HG03558 (cell line): ENCODE measurements at regions not wholly inside any gene's neighbourhood (a gene's known extent, or its start where the extent isn't known, plus 50 kb on each side); places are given as distances from the start of the nearest gene placed in this dataset.

Source experiments
- ATAC-seq: cut with Tn5 transposase; IDR thresholded peaks from one replicate; pipeline ENCODE4 v1.9.1; 2021; ENCODE audit warnings: moderate number of reproducible peaks; ENCODE audit not compliant: unreplicated experiment; ENCODE audit errors: extremely low read depth

- ATAC-seq, result no peak
Measured at GRCh38 chr9:1617419-1617818, 397.7 kb upstream of the SMARCA2 start.

- ATAC-seq, result no peak
Measured at GRCh38 chr9:1619915-1620710, 395.0 kb upstream of the SMARCA2 start.

GRCh38 chr9:1637401-1637800 lies 377.7 kb upstream of the SMARCA2 start:
- no peak for ATAC-seq

- ATAC-seq, result no peak
Measured at GRCh38 chr9:1639166-1639565, 376.0 kb upstream of the SMARCA2 start.

- ATAC-seq, result no peak
Measured at GRCh38 chr9:1647776-1648175, 367.4 kb upstream of the SMARCA2 start.

- no peak for ATAC-seq
Measured at GRCh38 chr9:1653282-1653681, 361.9 kb upstream of the SMARCA2 start.

- no peak for ATAC-seq
Measured at GRCh38 chr9:1658661-1659362, 356.3 kb upstream of the SMARCA2 start.

GRCh38 chr9:1659363-1659690 lies 355.8 kb upstream of the SMARCA2 start:
- ATAC-seq, result no peak

GRCh38 chr9:1668441-1668840 lies 346.7 kb upstream of the SMARCA2 start:
- ATAC-seq, result no peak

- no peak for ATAC-seq
Measured at GRCh38 chr9:1673300-1673699, 341.8 kb upstream of the SMARCA2 start.

GRCh38 chr9:1676771-1677170 lies 338.4 kb upstream of the SMARCA2 start:
- no peak for ATAC-seq

- ATAC-seq, result no peak
Measured at GRCh38 chr9:1683951-1684350, 331.2 kb upstream of the SMARCA2 start.

- no peak for ATAC-seq
Measured at GRCh38 chr9:1698991-1699390, 316.2 kb upstream of the SMARCA2 start.

- no peak for ATAC-seq
Measured at GRCh38 chr9:1701113-1701512, 314.0 kb upstream of the SMARCA2 start.

GRCh38 chr9:1702701-1703100 lies 312.4 kb upstream of the SMARCA2 start:
- no peak for ATAC-seq

- ATAC-seq, result no peak
Measured at GRCh38 chr9:1707291-1707690, 307.9 kb upstream of the SMARCA2 start.

GRCh38 chr9:1708219-1708618 lies 306.9 kb upstream of the SMARCA2 start:
- ATAC-seq, result no peak

- ATAC-seq, result no peak
Measured at GRCh38 chr9:1709347-1709746, 305.8 kb upstream of the SMARCA2 start.

- ATAC-seq, result no peak
Measured at GRCh38 chr9:1712861-1713450, 302.2 kb upstream of the SMARCA2 start.

GRCh38 chr9:1713841-1714240 lies 301.3 kb upstream of the SMARCA2 start:
- no peak for ATAC-seq

GRCh38 chr9:1717882-1718281 lies 297.3 kb upstream of the SMARCA2 start:
- no peak for ATAC-seq

GRCh38 chr9:1718836-1719235 lies 296.3 kb upstream of the SMARCA2 start:
- no peak for ATAC-seq
